ENCODE measurements at regions not wholly inside any gene's neighbourhood (a gene's known extent, or its start where the extent isn't known, plus 50 kb on each side); places are given as distances from the start of the nearest gene placed in this dataset. TPM values are rescaled to one million over a fixed set of nuclear protein-coding genes. Genes with fewer than 3 reads are reported as not detected.
"Not testable (repeated sequence)": the region's sequence is repeated elsewhere in the genome, so short reads cannot be mapped to it uniquely, and the experiment has no call there.

DNA sequence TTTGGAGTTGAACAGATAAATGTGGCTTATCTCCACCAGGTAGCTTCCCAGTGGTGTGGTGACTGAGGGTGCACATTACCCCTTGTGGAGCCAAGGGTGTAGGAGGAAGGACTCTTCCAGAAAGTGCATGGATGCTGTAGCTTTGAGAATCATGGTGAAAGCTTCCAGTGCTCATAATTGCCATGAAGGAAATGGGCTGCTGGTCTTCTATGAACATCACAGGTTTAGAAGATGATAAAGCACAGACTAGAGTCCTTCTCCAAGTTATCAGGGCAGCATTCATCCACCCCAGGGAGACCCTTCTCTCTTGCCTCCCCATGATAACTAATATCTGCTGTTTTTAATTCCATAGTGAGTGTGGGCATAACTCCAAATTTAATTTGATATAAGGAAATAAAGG lies 93.4 kb upstream of the CHD1 start:
- no peak for DNase-seq (ENCODE audit: low spot score)

DNA sequence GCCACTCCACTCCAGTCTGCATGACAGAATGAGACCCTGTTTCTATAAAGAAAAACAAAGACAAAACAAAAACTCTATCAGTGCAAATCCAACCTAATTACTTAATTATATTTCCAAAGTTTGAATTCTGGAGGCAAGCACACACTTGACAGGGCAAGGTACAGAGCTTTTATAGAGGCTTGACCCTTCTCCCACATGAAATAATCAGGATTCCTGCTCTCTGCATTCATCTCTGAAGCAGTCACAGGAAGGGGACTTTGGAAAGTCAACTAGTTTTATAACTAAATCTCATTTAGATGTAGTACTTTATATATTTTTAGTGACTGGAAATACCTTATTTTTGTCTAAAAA lies 91.9 kb upstream of the CHD1 start:
- DNase-seq (ENCODE audit: low spot score): peak; percentile 66

DNA sequence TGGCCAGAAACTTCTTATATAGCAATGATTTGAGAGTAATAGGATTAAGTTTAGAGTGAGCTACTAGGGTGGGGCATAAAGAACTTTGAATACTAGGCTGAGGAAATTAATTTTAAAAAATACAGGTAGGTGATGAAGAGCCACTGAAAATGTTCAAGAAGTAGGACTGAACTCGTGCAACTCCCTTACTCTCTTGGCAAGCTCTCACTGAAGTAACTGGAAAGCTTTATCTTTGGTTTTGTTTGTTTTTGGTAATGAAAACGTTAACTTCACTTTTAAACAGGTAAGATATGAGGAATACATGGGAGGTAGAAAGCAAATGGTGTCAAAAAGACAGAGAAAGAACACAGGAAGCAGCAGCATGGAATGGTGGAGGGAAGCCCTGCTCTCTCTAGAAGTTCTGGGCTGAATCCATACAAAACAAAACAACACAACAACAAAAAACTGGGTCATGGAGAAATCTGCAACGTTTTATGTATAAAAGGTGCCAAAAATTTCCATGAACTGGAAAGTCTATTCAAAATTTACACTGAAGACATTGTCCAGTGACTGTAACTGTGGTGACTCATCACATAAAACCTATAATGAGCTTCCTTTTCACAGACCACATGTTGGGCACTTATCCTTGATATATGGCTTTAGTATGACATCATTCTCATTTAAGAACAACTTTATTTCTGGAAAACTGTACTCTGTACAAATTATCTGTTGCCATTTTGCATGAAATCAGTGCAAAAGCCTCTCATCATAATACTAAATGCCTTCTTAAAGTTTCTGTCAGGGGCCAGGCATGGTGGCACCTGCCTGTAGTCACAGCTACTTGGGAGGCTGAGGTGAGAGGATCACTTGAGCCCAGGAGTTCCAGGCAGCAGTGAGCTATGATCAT lies 91.2 kb upstream of the CHD1 start:
- peak; percentile 88 for DNase-seq (ENCODE audit: low spot score)

DNA sequence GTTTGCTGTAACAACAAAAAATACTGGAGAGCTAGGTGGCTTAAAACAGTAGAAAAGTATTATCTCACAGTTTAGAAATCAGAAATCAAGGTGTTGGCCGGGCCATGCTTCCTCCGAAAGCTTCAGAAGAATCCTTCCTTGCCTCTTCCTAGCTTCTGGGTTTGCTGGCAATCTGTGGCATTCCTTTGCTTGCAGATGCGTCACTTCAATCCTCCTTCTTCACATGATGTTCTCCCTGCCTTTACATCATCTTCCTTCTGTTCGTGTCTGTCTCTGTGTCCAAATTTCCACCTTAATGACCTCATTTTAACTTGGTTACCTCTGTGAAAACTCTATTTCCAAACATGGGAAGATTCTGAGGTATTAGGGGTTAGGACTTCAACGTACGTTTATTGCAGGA lies 90.4 kb upstream of the CHD1 start:
- DNase-seq (ENCODE audit: low spot score): peak; percentile 42

DNA sequence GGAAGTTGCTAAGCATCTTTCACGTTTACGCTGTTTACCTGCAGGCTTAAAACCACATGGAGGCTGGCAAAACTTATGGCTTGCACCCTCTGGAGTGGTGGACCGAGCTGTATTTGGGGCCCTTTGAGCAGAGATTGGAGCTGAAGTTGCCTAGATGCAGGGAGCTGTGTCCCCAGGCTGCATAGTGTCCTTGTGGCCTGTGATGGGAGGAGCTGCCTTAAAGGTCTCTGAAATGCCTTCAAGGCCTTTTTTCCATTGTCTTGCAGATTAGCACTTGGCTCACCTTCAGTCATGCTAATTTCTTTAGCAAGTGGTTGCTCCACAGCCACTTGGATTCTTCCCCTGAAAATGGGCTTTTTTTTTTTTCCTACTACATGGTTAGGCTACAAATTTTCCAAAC lies 81.5 kb upstream of the CHD1 start:
- no peak for DNase-seq (ENCODE audit: low spot score)

GRCh38 chr5:99008009-99008408 lies 79.2 kb upstream of the CHD1 start:
- DNase-seq (ENCODE audit: low spot score): not testable (repeated sequence)

DNA sequence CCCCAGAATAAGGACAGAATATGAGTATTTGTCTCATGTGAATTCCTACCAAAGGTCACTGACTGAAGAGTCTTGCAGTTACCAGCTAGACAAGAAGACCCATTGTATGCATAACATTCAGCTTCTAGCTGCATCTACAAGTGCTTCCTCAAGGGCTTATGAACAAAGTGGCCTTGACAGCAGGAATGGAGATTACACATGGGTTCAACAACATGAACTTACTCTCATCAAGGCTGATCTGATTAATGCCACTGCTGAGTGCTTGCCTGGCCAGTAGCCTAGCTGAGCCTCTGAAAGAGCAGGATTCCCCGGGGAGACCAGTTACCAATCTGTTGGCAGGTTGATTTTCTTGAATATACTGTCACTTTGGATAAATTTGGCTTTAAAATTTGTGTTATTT lies 76.7 kb upstream of the CHD1 start:
- no peak for DNase-seq (ENCODE audit: low spot score)

DNA sequence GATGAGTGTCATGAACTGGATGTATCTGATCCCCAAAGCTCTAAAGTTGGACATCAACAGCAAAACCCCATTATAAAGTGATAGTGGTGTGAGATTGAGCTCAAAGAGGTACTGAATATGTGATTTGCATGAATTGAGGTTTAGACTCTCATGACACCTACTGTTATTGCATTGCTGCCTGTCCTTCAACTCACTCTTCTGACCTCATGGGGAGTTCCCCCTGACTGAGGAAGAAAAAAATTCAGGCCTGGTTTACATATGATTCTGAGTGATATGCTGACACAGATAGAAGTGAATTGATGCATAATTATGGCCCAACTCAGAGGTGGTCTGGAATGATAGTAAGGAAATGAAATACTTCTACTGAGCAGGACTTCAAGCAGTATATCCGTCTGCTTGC lies 76.2 kb upstream of the CHD1 start:
- no peak for DNase-seq (ENCODE audit: low spot score)

GRCh38 chr5:99000876-99001275 lies 72.1 kb upstream of the CHD1 start:
- DNase-seq (ENCODE audit: low spot score): no peak

- no peak for DNase-seq (ENCODE audit: low spot score)
Observed at GRCh38 chr5:99000221-99000620, 71.4 kb upstream of the CHD1 start.

DNA sequence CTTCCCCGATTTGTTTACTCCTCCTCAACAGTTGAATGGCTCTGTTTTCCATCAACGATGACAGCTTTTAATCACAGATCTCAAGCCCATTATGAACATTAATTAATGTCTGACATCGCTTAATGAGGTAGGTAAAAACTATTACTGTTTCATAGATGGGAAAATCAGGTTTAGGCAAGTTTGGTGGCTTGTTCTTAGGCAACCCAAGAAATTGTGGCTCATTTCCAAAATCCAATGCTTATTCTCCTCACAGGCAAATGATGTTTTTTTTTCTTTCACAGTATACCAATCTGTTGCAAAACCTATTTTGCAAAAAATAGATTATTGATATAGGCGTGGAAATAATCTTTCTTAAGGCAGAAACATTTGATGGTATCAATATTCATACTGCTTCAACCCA lies 70.8 kb upstream of the CHD1 start:
- DNase-seq (ENCODE audit: low spot score): no peak

DNA sequence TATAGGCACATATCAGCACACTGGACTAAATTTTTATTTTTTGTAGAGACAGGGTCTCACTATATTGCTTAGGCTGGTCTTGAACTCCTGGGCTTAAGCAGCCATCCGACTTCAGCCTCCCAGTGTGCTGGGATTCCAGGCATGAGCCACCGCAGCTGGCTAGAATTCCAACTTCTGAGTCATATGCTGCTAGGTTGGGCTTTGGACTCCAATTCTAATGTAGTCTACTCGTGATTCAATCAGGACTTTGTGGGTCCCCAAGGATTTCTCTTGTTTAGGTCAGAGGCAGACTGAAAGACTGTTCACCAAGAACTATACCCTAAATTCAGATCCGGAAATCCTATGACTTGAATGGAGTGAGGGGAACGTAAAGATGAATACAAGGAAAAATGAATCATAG lies 68.2 kb upstream of the CHD1 start:
- DNase-seq (ENCODE audit: low spot score): no peak

GRCh38 chr5:98994611-98995010 lies 65.8 kb upstream of the CHD1 start:
- no peak for DNase-seq (ENCODE audit: low spot score)

GRCh38 chr5:98993512-98993911 lies 64.7 kb upstream of the CHD1 start:
- no peak for DNase-seq (ENCODE audit: low spot score)

DNA sequence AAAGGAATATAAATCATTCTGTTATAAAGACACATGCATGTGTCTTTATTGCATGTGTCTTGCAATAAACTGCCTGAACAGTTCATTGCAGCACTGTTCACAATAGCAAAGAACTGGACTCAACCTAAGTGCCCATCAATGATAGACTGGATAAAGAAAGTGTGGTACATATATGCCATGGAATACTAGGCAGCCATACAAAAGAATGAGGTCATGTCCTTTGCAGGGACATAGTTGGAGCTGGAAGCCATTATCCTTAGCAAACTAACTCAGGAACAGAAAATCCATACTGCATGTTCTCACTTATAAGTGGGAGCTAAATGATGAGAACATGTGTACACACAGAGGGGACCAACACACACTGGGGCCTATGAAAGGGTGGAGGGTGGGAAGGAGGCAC lies 63.7 kb upstream of the CHD1 start:
- no peak for DNase-seq (ENCODE audit: low spot score)

DNA sequence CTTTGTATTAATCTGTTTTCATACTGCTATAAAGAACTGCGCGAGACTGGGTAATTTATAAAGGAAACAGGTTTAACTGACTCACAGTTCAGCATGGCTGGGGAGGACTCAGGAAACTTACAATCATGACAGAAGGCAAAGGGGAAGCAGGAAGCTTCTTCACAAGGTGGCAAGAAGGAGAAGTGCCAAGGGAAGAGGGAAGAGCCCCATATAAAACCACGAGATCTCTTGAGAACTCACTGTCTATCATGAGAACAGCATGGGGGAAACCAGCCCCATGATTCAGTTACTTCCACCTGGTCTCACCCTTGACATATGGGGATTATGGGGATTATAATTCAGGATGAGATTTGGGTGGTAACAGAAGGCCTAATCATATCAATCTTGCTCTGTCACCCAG lies 60.9 kb upstream of the CHD1 start:
- DNase-seq (ENCODE audit: low spot score): no peak

DNA sequence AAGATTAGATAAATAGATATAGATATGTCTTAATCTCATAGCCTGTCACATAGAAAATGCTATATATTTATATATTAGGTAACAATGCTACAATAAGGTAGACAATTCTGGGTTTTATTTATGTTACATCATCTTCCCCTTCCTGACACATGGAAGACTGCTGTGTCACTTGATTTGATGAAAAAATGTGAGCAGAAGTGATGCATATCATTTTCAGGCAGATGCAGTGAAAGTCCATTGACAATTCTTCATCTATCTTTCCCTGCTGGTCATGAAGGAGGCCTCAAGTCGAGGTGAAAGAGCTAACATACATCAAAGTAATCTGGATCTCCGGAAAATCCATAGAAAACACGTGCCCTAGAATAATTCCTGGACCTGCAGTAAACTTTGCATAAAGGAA lies 57.8 kb upstream of the CHD1 start:
- no peak for DNase-seq (ENCODE audit: low spot score)

DNA sequence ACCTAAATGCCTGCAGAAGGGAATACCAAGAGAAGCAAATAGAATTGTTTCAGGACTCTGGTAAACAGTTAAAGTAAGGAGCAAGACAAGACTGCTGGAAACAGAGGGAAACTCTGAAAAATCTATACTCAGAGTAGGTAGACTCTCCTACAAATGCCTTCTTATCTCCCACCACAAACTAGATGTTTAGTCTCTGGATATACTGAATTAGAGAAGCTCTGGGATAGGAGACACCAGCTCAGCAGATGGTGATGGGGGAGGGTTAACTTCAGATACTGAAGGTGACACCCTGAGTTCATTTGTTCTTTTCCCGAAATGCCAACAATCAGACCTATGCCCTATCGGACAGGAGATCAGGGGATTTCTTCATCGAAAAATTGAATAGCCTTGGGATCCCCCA lies 54.1 kb upstream of the CHD1 start:
- no peak for DNase-seq (ENCODE audit: low spot score)

Small RNA genes lying in the stretch of these regions (small RNA-seq; reads per million reads assigned to genes)
- gene MTND4LP5: not detected
- gene RF00019: not detected
- gene RNU6-1119P: not detected

Data from HT-29 (cell line).